ENCODE measurements at regions not wholly inside any gene's neighbourhood (a gene's known extent, or its start where the extent isn't known, plus 50 kb on each side); places are given as distances from the start of the nearest gene placed in this dataset.

DNA sequence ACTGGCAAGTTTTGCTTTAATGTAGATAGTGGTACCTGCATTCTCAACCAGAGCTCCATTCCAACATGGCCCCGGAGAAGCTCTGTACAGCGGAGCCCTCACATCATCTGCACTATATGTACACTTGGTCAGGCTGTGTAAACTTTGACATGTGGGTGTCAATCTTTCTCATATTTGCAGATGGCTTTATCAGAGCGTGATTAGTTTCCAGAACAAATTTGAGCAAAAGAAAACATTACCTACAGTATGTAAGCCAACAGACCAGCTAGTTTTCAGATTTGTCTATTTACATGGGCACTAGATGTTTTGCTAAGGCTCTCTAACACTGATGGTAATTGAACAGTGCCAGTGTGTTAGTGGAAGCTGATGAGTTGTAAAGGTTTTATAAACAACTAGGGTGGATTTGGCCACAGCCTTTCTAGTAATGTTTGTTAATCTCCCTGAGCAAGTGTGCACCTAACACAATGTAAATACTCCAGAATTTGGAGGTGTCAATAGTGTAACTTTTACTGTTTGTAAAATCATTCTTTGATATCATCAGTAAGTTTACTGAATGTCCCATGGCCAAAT lies 131.8 kb downstream of the FOXA2 start (continued):
- TF ChIP-seq SMC3 (IDR thresholded peaks at IDR 0.05; ENCODE audit: low read length) (0 out of 2 replicates have a peak, but pooled peaks have one; percentile 1), ZMAT3 (CRISPR knock-in tag; conservative IDR thresholded peaks at IDR 0.05) (no peak), RFXAP (CRISPR knock-in tag; IDR thresholded peaks at IDR 0.05; ENCODE audit: borderline replicate concordance) (no peak), ZBTB20 (CRISPR knock-in tag; IDR thresholded peaks at IDR 0.05; ENCODE audit: borderline replicate concordance, low read depth) (peak; percentile 62; the same call in 1 of the 2 replicates), TCF12 (IDR thresholded peaks at IDR 0.05) (no peak), TCF12 (CRISPR knock-in tag; IDR thresholded peaks at IDR 0.05) (no peak), ZNF143 (CRISPR knock-in tag; IDR thresholded peaks at IDR 0.05) (no peak), ZSCAN22 (CRISPR knock-in tag; IDR thresholded peaks at IDR 0.05) (no peak), ZNF552 (CRISPR knock-in tag; IDR thresholded peaks at IDR 0.05; ENCODE audit: borderline replicate concordance) (no peak), ZNF891 (CRISPR knock-in tag; IDR thresholded peaks at IDR 0.05) (no peak), SP1 (IDR thresholded peaks at IDR 0.05) (no peak), SP1 (CRISPR knock-in tag; IDR thresholded peaks at IDR 0.05) (no peak), SALL2 (CRISPR knock-in tag; IDR thresholded peaks at IDR 0.05) (no peak), MTA1 (CRISPR knock-in tag; IDR thresholded peaks at IDR 0.05; ENCODE audit: borderline replicate concordance) (no peak), EEA1 (CRISPR knock-in tag; IDR thresholded peaks at IDR 0.05; ENCODE audit: borderline replicate concordance) (no peak), POLR2A (IDR thresholded peaks at IDR 0.05; ENCODE audit: insufficient read depth in 1 of 2, low read depth in 2 of 2, low read length in 2 of 2) (no peak), TCF7 (IDR thresholded peaks at IDR 0.05; ENCODE audit: low read depth) (peak; percentile 38), ZNF766 (CRISPR knock-in tag; IDR thresholded peaks at IDR 0.05; ENCODE audit: borderline replicate concordance) (no peak), KDM2A (CRISPR knock-in tag; IDR thresholded peaks at IDR 0.05; ENCODE audit: borderline replicate concordance, low read depth) (no peak), GFI1 (CRISPR knock-in tag; IDR thresholded peaks at IDR 0.05; ENCODE audit: borderline replicate concordance) (peak; percentile 88), ZNF430 (CRISPR knock-in tag; IDR thresholded peaks at IDR 0.05) (no peak), NRL (CRISPR knock-in tag; IDR thresholded peaks at IDR 0.05; ENCODE audit: borderline replicate concordance) (no peak)
- TF ChIP-seq, protein P1, sequence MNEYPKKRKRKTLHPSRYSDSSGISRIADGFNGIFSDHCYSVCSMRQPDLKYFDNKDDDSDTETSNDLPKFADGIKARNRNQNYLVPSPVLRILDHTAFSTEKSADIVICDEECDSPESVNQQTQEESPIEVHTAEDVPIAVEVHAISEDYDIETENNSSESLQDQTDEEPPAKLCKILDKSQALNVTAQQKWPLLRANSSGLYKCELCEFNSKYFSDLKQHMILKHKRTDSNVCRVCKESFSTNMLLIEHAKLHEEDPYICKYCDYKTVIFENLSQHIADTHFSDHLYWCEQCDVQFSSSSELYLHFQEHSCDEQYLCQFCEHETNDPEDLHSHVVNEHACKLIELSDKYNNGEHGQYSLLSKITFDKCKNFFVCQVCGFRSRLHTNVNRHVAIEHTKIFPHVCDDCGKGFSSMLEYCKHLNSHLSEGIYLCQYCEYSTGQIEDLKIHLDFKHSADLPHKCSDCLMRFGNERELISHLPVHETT (CRISPR knock-in tag; conservative IDR thresholded peaks at IDR 0.05): no peak
- TF ChIP-seq, protein P2, sequence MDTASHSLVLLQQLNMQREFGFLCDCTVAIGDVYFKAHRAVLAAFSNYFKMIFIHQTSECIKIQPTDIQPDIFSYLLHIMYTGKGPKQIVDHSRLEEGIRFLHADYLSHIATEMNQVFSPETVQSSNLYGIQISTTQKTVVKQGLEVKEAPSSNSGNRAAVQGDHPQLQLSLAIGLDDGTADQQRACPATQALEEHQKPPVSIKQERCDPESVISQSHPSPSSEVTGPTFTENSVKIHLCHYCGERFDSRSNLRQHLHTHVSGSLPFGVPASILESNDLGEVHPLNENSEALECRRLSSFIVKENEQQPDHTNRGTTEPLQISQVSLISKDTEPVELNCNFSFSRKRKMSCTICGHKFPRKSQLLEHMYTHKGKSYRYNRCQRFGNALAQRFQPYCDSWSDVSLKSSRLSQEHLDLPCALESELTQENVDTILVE (CRISPR knock-in tag; IDR thresholded peaks at IDR 0.05): no peak
- TF ChIP-seq, protein P3, sequence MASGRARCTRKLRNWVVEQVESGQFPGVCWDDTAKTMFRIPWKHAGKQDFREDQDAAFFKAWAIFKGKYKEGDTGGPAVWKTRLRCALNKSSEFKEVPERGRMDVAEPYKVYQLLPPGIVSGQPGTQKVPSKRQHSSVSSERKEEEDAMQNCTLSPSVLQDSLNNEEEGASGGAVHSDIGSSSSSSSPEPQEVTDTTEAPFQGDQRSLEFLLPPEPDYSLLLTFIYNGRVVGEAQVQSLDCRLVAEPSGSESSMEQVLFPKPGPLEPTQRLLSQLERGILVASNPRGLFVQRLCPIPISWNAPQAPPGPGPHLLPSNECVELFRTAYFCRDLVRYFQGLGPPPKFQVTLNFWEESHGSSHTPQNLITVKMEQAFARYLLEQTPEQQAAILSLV (CRISPR knock-in tag; IDR thresholded peaks at IDR 0.05; ENCODE audit: borderline replicate concordance): no peak
- TF ChIP-seq, protein P4, sequence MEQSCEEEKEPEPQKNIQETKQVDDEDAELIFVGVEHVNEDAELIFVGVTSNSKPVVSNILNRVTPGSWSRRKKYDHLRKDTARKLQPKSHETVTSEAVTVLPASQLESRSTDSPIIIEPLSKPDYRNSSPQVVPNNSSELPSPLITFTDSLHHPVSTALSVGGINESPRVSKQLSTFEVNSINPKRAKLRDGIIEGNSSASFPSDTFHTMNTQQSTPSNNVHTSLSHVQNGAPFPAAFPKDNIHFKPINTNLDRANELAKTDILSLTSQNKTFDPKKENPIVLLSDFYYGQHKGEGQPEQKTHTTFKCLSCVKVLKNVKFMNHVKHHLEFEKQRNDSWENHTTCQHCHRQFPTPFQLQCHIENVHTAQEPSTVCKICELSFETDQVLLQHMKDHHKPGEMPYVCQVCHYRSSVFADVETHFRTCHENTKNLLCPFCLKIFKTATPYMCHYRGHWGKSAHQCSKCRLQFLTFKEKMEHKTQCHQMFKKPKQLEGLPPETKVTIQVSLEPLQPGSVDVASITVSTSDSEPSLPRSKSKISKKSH (CRISPR knock-in tag; IDR thresholded peaks at IDR 0.05; ENCODE audit: borderline replicate concordance): no peak
- TF ChIP-seq, protein P5, sequence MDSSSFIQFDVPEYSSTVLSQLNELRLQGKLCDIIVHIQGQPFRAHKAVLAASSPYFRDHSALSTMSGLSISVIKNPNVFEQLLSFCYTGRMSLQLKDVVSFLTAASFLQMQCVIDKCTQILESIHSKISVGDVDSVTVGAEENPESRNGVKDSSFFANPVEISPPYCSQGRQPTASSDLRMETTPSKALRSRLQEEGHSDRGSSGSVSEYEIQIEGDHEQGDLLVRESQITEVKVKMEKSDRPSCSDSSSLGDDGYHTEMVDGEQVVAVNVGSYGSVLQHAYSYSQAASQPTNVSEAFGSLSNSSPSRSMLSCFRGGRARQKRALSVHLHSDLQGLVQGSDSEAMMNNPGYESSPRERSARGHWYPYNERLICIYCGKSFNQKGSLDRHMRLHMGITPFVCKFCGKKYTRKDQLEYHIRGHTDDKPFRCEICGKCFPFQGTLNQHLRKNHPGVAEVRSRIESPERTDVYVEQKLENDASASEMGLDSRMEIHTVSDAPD (CRISPR knock-in tag; IDR thresholded peaks at IDR 0.05): no peak

All from HepG2 (cell line).